OCI-LY1 (cell line): ENCODE measurements at regions not wholly inside any gene's neighbourhood (a gene's known extent, or its start where the extent isn't known, plus 50 kb on each side); places are given as distances from the start of the nearest gene placed in this dataset.

Source experiments
- H2AFZ ChIP-seq: fragments of 200-600 bp; sonication (generic), shearing (Covaris generic); 2 replicates; pipeline ENCODE4 v1.6.0; 2014; ENCODE audit warnings: antibody characterized with exemption, mild to moderate bottlenecking, low read length
- H3F3A ChIP-seq: fragments of 200-600 bp; sonication (generic), shearing (Covaris generic); 2 replicates; pipeline ENCODE4 v1.6.0; 2014; ENCODE audit warnings: mild to moderate bottlenecking, antibody characterized with exemption, low read length, moderate library complexity; ENCODE audit not compliant: insufficient read depth
- H3K27ac ChIP-seq: fragments of 200-600 bp; sonication (generic); 2 replicates; pipeline ENCODE4 v1.5.1; 2014; ENCODE audit warnings: low read length, mixed run types, mild to moderate bottlenecking, low read depth; ENCODE audit not compliant: poor library complexity, severe bottlenecking
- H3K27me3 ChIP-seq: fragments of 200-600 bp; sonication (generic); 2 replicates; pipeline ENCODE4 v1.6.0; 2014; ENCODE audit warnings: antibody characterized with exemption, mild to moderate bottlenecking, low read length, moderate library complexity; ENCODE audit not compliant: insufficient read depth
- H3K36me3 ChIP-seq: fragments of 200-600 bp; sonication (generic); 2 replicates; pipeline ENCODE4 v1.6.1; 2014; ENCODE audit warnings: mild to moderate bottlenecking, antibody characterized with exemption, low read length, moderate library complexity, mixed read lengths; ENCODE audit not compliant: insufficient read depth
- H3K4me1 ChIP-seq: fragments of 200-600 bp; sonication (generic); 2 replicates; pipeline ENCODE4 v1.5.1; 2014; ENCODE audit warnings: mild to moderate bottlenecking, low read length, moderate library complexity; ENCODE audit not compliant: insufficient read depth, severe bottlenecking
- H3K4me2 ChIP-seq: fragments of 200-600 bp; sonication (generic), shearing (Covaris generic); 2 replicates; pipeline ENCODE4 v1.6.1; 2014; ENCODE audit warnings: low read length
- H3K4me3 ChIP-seq: fragments of 200-600 bp; sonication (generic); 2 replicates; pipeline ENCODE4 v1.5.1; 2014; ENCODE audit warnings: low read length, low read depth, mild to moderate bottlenecking, mixed read lengths; ENCODE audit not compliant: poor library complexity, severe bottlenecking
- H3K79me2 ChIP-seq: fragments of 200-600 bp; shearing (Covaris generic); 2 replicates; pipeline ENCODE4 v1.6.1; 2016; ENCODE audit warnings: mixed run types, low read length, mixed read lengths; ENCODE audit not compliant: insufficient read depth
- H3K9ac ChIP-seq: fragments of 200-600 bp; sonication (generic), shearing (Covaris generic); 2 replicates; pipeline ENCODE4 v1.6.1; 2014; ENCODE audit warnings: mild to moderate bottlenecking, low read length, mixed read lengths
- H3K9me2 ChIP-seq: fragments of 200-600 bp; sonication (generic), shearing (Covaris generic); 2 replicates; pipeline ENCODE4 v1.6.1; 2014; ENCODE audit warnings: low read depth, mild to moderate bottlenecking, low read length, mixed read lengths
- H3K9me3 ChIP-seq: fragments of 200-600 bp; shearing (Covaris generic); 2 replicates; pipeline ENCODE4 v1.6.1; 2014; ENCODE audit warnings: low read length, mixed read lengths
- H4K20me1 ChIP-seq: fragments of 200-600 bp; sonication (generic), shearing (Covaris generic); 2 replicates; pipeline ENCODE4 v1.6.0; 2016; ENCODE audit warnings: mild to moderate bottlenecking, low read length; ENCODE audit not compliant: insufficient read depth
- EZH2 ChIP-seq: fragments of 200-600 bp; sonication (generic), shearing (Covaris generic); IDR thresholded peaks from 2 replicates; pipeline ENCODE4 v1.8.0; 2017; ENCODE audit warnings: borderline replicate concordance, mixed run types, mild to moderate bottlenecking, antibody characterized with exemption, low read length, moderate library complexity, mixed read lengths
- TF ChIP-seq, protein P1 (sequence below): fragments of 200-600 bp; sonication (generic), shearing (Covaris generic); IDR thresholded peaks from 2 replicates; pipeline ENCODE4 v1.5.1; 2017; ENCODE audit warnings: mild to moderate bottlenecking, antibody characterized with exemption, low read length, moderate library complexity, mixed read lengths

DNA sequence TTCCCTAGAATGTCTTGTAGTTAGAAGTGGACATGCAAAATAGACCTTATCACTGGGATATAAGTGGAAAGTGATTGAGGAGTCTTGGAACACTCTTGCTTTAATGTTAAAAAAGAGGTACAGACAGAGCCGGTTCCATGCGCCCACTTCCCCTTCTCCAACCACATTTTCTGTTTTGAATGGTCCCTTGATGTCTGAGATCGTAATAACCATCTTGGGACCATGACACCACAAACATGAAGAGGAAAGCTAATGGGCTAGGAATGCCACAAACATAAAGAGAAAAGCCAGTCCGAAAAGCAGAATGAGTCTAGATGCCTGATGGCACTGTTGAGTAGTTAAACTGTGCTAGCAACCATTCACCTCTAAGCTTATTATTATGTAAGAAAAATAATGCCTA, 54.8 kb upstream of the SPON1 start:
- H3K4me2 ChIP-seq: no peak overlapping the region

DNA sequence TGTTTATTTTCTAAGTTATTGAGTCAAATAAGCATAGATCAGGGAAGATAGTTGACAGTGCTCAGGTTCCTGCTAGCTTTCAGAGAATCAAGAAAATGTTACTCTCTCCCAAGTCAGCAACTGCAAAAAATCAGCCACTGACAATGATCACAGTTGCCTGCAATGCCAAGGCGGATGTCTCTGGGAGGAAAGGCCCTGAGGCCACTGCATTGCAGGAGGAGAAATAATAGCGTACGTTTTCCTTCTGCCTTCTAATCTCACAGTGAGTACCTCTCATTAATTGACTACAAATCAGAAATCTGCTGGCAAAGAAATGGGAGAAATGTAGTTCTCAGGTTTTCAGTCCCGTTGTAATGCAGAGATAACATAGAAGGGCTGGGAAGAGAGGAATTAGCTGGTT, 54.0 kb upstream of the SPON1 start:
- H3K9me2 ChIP-seq: no peaks in the 10 kb centered on the region
- no peaks in the 10 kb centered on the region for H3K9me3 ChIP-seq
- H4K20me1 ChIP-seq: no peaks in the 10 kb centered on the region
- H3K79me2 ChIP-seq: no peaks in the 10 kb centered on the region
- no peaks in the 10 kb centered on the region for H3F3A ChIP-seq
- H3K27ac ChIP-seq: no peak overlapping the region
- TF ChIP-seq, protein P1, sequence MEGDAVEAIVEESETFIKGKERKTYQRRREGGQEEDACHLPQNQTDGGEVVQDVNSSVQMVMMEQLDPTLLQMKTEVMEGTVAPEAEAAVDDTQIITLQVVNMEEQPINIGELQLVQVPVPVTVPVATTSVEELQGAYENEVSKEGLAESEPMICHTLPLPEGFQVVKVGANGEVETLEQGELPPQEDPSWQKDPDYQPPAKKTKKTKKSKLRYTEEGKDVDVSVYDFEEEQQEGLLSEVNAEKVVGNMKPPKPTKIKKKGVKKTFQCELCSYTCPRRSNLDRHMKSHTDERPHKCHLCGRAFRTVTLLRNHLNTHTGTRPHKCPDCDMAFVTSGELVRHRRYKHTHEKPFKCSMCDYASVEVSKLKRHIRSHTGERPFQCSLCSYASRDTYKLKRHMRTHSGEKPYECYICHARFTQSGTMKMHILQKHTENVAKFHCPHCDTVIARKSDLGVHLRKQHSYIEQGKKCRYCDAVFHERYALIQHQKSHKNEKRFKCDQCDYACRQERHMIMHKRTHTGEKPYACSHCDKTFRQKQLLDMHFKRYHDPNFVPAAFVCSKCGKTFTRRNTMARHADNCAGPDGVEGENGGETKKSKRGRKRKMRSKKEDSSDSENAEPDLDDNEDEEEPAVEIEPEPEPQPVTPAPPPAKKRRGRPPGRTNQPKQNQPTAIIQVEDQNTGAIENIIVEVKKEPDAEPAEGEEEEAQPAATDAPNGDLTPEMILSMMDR: no peak
- no peak for TF ChIP-seq EZH2
- no peaks in the 10 kb centered on the region for H3K36me3 ChIP-seq
- no peaks in the 10 kb centered on the region for H3K27me3 ChIP-seq
- no peak overlapping the region for H3K9ac ChIP-seq
- H2AFZ ChIP-seq: no peak overlapping the region
- H3K4me3 ChIP-seq: no peak overlapping the region
- H3K4me2 ChIP-seq: no peak overlapping the region
- H3K4me1 ChIP-seq: no peaks in the 10 kb centered on the region

More for the DNA sequence above, 54.8 kb upstream of the SPON1 start:
- no peaks in the 10 kb centered on the region for H3K36me3 ChIP-seq
- H3K27ac ChIP-seq: no peak overlapping the region
- H2AFZ ChIP-seq: no peak overlapping the region
- no peaks in the 10 kb centered on the region for H3K9me2 ChIP-seq
- no peak for TF ChIP-seq EZH2
- no peaks in the 10 kb centered on the region for H3K79me2 ChIP-seq
- H4K20me1 ChIP-seq: no peaks in the 10 kb centered on the region
- no peak overlapping the region for H3K9ac ChIP-seq
- H3K4me1 ChIP-seq: no peaks in the 10 kb centered on the region
- no peak overlapping the region for H3K4me3 ChIP-seq
- H3K9me3 ChIP-seq: no peaks in the 10 kb centered on the region
- no peaks in the 10 kb centered on the region for H3F3A ChIP-seq
- H3K27me3 ChIP-seq: no peaks in the 10 kb centered on the region
